ENCODE measurements at regions not wholly inside any gene's neighbourhood (a gene's known extent, or its start where the extent isn't known, plus 50 kb on each side); places are given as distances from the start of the nearest gene placed in this dataset.
"Not testable (repeated sequence)": the region's sequence is repeated elsewhere in the genome, so short reads cannot be mapped to it uniquely, and the experiment has no call there.

GRCh38 chr7:65551042-65551441, 177.4 kb downstream of the ZNF92 start:
- TF ChIP-seq POLR2A (IDR thresholded peaks at IDR 0.05; ENCODE audit: low read length); GATA1 (IDR thresholded peaks at IDR 0.05; ENCODE audit: low read depth, low read length): not testable (repeated sequence)
